Hindlimb muscle (tissue), 1 donor: ENCODE measurements at regions not wholly inside any gene's neighbourhood (a gene's known extent, or its start where the extent isn't known, plus 50 kb on each side); places are given as distances from the start of the nearest gene placed in this dataset.

Experiments
- DNase-seq: peaks from one replicate; pipeline ENCODE4 v3.0.0-alpha.2; 2013

DNA sequence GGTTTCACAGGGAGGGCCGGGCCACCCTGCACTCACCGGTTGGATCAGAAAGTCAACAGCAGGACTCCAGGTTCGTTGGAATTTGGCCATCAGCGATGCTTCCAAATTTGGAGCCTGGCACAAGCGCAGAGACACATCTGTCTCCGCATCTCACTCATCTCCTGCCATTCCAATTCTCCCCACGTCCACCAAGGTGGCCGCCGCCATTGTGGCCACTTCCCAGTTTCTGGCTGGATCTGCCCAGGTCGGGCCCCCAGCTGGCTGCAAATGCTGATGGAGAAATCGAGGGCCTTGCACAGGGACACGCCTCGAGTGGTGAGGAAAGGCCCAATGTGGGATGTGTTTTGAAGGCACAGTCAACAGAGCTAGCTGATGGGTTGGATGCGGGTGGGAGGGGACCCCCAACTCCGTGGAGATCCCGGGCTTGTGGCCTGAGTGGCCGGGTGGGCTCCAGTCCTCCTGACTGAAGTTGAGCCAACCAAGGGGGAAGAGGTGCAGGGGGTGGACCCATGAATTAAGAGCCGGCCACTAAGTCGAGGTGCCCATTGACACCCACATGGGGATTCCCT lies 102.7 kb downstream of the CRYAA start:
- no peak for DNase-seq

- DNase-seq, result no peak
Measured at GRCh38 chr21:43270800-43271301, 102.0 kb downstream of the CRYAA start.

DNA sequence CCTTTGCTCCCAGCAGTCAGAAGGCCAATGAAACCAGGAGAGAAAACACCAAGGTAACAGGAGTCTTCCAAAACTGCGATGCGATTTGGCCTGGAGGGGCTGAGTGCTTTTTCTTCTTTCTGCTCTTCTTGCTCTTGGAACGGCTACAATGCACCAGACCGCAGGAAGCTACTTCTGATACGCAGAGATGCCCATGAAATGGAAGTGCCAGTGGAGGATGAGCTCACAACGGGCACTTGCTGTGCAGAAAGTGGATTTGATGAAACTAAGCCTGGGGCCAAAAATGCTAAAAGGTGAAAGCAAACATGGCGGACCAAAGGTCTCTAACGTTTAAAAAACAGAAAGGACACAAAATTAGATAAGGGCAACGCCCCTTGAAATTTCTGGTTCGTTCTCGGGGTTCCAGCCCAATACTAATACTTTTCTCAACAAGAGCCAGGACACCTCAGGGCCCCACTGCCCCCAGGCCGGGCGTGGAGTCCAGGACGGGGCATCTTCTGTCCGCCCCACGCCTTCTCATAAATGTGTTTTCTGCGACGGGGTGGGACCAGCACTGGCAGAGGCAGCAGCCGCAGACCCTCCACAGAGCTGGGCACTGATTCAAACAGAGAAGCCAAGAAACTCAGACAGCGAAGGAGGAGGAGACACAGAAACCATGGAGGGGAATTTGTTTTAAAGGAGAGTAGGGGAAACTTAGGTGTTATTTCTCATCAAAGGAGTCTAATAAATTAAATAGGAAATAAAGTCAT lies 101.3 kb downstream of the CRYAA start:
- no peak for DNase-seq

DNA sequence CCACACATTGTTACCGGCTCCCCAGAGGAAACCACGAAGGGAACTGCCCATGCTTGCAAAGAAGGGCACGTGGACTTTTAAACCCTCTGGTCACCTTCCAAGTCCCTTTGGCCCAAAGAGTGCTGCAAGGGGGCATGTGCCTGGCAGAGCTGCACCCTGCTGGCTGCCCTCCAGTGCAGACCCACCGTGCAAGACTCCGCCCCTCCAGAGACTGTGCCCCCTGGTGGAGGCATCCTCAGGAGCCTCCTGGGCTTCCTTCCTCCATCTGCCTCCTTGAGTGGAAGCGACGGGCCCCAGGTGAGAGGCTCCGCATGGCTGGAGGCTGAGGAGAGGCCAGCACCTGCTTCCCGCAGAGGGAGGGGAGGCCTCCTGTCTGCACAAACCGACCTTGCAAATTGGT lies 100.6 kb downstream of the CRYAA start:
- no peak for DNase-seq

GRCh38 chr21:43268804-43269186 lies 100.0 kb downstream of the CRYAA start:
- DNase-seq, result no peak

GRCh38 chr21:43268086-43268803 lies 99.4 kb downstream of the CRYAA start:
- no peak for DNase-seq

DNA sequence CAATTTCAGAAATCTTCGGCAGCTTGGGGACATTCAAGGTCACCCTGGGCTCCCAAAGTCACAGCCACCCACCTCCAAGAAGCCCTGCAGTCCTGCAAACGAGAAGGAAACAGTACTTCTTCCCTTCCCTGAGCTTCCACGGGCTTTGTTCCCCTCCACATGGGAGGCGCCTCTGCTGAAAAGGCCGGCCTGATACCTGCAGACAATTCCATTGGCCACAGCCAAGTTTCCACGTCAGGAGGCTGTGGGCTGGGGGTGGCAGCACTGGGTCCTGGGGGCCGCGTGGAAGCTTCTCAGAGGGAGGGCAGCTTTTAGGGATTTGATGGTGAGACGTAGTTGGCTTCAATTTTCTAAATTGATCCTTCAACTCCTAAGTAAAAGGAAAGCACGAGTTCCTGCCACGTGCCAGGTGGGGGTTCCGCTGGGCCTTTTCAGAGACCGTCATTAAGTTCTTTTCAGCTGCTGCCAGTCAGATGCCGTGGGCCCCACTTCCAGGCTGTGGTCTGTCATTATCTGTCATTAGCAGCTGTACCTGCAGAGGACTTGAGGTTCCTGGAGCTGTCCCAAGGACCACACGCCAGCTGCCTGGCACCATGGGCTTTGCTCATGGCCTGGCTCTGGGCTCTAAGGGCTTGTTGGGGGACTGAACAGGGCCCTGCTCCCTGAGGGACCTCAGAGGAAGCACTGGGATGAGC lies 98.7 kb downstream of the CRYAA start:
- DNase-seq, result no peak

GRCh38 chr21:43266534-43266933 lies 97.7 kb downstream of the CRYAA start:
- DNase-seq, result no peak

DNA sequence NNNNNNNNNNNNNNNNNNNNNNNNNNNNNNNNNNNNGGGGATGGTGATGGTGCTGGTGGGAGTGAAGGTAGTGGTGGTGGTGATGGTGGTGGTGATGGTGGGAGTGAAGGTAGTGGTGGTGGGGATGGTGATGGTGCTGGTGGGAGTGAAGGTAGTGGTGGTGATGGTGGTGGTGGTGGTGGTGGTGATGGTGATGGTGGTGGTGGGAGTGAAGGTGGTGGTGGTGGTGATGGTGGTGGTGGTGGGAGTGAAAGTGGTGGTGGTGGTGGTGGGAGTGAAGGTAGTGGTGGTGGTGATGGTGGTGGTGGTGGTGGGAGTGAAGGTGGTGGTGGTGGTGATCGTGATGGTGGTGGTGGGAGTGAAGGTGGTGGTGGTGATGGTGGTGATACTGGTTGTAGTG lies 93.6 kb downstream of the CRYAA start:
- no peak for DNase-seq
